ENCODE measurements at regions not wholly inside any gene's neighbourhood (a gene's known extent, or its start where the extent isn't known, plus 50 kb on each side); places are given as distances from the start of the nearest gene placed in this dataset.

DNA sequence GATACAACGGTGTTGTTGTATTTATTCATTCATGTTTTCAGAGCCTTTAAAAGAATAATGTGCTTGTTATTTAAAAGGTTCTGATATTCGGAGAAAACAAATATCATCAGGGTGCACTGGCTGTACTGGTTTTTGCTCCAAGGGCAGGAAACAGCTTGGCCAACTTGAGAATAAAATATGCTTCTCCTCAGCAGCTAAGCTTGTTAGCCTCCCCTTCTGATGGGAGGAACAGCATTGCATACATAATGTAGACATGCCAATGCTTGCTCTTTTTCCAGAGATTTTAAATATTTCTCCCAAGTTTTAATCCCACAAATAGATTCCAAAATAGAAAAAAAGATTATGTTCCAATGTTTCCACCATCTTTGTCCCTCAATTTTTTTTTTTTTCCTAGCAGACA is 87.6 kb upstream of the RPL34 start:
- H3K27ac Mint-ChIP-seq, result peak overlapping the region in 2 of 3 experiments; percentile 80 to 85
- no peaks in the 10 kb centered on the region for H3K27me3 Mint-ChIP-seq (ENCODE audit: low read depth)
- no peaks in the 10 kb centered on the region for H3K9me3 Mint-ChIP-seq
- H3K4me3 Mint-ChIP-seq, result no peak overlapping the region
- H3K36me3 Mint-ChIP-seq (ENCODE audit: low read depth), result no peaks in the 10 kb centered on the region
- H3K4me1 Mint-ChIP-seq, result peaks cover 14% of the 10 kb centered on the region
- TF ChIP-seq, protein P1, sequence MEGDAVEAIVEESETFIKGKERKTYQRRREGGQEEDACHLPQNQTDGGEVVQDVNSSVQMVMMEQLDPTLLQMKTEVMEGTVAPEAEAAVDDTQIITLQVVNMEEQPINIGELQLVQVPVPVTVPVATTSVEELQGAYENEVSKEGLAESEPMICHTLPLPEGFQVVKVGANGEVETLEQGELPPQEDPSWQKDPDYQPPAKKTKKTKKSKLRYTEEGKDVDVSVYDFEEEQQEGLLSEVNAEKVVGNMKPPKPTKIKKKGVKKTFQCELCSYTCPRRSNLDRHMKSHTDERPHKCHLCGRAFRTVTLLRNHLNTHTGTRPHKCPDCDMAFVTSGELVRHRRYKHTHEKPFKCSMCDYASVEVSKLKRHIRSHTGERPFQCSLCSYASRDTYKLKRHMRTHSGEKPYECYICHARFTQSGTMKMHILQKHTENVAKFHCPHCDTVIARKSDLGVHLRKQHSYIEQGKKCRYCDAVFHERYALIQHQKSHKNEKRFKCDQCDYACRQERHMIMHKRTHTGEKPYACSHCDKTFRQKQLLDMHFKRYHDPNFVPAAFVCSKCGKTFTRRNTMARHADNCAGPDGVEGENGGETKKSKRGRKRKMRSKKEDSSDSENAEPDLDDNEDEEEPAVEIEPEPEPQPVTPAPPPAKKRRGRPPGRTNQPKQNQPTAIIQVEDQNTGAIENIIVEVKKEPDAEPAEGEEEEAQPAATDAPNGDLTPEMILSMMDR (IDR thresholded peaks at IDR 0.05; ENCODE audit: unreplicated experiment in 3 of 3), result no peak

DNA sequence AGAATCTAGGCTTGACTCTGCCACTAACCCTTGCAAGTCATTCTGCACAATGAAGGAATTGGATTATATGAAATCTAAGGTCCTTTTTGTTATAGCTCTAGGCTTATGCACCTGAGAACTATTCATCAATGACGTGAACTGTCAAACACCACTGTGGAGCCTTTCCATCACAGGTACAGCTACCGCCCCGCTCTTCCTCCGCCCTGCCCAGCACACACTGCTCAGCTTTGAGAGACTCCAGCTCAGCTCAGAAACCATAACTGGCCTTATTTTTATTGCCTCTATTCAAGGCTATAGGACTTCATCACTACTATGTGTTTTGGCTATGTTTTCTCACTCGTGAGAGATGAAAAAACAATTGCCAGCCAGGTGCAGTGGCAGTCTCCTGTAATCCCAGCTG is 88.2 kb upstream of the RPL34 start:
- H3K4me1 Mint-ChIP-seq, result peaks cover 14% of the 10 kb centered on the region
- TF ChIP-seq, protein P1 (IDR thresholded peaks at IDR 0.05; ENCODE audit: unreplicated experiment in 3 of 3), result no peak
- no peak overlapping the region for H3K27ac Mint-ChIP-seq
- no peaks in the 10 kb centered on the region for H3K36me3 Mint-ChIP-seq (ENCODE audit: low read depth)
- no peaks in the 10 kb centered on the region for H3K9me3 Mint-ChIP-seq
- H3K27me3 Mint-ChIP-seq (ENCODE audit: low read depth), result no peaks in the 10 kb centered on the region
- no peak overlapping the region for H3K4me3 Mint-ChIP-seq

DNA sequence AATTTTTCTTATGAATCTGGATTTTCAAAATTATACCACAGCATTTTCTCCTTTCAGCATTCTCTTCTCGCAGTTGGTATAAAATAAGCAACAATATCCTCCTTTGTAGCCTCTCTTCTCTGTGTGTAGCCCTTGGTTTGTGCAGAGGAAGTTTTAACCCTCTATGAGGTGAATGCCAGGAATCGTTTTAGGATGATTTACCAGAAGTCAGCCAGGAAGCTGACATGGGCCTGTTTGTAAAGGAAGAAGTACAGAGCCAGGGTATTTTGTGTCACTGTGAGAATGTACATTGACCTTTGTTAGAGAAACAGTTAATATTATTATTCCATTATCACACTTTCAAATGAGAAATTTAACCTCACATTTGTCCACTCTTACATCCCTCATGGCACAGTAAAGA is 88.9 kb upstream of the RPL34 start:
- Mint-ChIP-seq H3K4me1 (peaks cover 14% of the 10 kb centered on the region), H3K27ac (no peak overlapping the region), H3K36me3 (ENCODE audit: low read depth) (no peaks in the 10 kb centered on the region), H3K9me3 (no peaks in the 10 kb centered on the region), H3K4me3 (no peak overlapping the region), H3K27me3 (ENCODE audit: low read depth) (no peaks in the 10 kb centered on the region)
- TF ChIP-seq, protein P1 (IDR thresholded peaks at IDR 0.05; ENCODE audit: unreplicated experiment in 3 of 3), result no peak

DNA sequence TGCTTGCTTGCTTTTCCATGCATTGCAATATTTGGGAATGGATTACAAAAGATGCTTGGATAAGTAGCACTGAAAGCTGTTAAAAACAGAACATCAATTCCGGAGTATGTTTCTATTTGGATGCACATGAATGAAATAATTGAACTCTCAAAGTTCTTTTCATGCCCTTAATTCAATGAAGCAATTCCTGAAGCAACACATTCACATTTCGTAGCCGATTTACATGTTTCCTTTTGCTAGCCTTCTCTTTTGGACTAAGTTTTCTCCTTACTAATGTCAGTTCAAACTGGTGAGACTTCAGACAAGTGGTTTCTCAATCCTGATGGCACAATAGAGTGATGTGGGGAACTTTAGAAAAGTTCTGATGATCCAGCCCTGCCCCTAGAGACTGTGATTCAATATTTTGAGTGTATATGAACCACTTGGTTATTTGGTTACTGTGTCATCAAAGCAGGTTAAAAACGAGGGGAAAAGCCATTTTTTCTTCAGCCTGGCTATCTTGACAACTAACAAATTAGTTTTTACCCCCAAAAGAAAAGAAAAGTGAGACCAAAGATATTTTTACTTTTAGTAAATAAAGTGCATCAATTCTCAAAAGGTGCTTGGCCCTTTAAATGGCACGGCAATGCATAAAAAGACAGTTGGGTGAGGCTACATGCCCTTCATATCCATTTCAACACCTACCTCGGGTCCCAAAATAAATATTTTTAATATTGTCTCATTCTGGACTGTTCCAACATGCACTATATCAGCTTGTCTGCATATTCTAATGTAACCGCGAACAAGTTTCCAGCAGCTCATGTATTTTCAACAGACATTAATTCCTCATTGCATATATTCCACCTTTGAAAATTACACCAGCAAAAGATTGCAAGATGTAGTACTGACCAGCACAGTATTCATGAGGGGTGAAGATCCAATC is 90.1 kb upstream of the RPL34 start:
- Mint-ChIP-seq H3K36me3 (ENCODE audit: low read depth) (no peaks in the 10 kb centered on the region), H3K4me1 (peaks cover 14% of the 10 kb centered on the region), H3K27me3 (ENCODE audit: low read depth) (no peaks in the 10 kb centered on the region), H3K27ac (no peak overlapping the region), H3K9me3 (no peaks in the 10 kb centered on the region), H3K4me3 (no peak overlapping the region)
- TF ChIP-seq, protein P1 (IDR thresholded peaks at IDR 0.05; ENCODE audit: unreplicated experiment in 3 of 3), result no peak

DNA sequence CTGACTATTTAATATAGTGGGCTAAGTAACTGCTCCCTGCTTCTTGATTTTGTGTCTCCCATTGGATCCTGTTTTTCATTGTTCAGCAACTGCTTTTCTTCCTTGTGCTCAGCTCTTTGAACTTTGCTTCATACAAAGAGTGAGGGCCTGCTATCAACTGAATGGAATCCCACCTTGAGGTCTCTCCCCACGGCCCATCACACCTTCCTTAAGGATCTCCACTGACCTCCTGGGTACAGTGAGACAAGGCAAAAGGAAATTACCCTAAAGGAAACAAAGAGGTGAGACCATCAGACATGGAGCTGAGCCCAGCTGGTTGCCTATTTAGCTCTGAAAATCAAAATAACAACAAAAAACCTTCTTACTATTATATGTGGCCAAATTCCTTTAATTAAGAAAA is 91.3 kb upstream of the RPL34 start:
- H3K36me3 Mint-ChIP-seq (ENCODE audit: low read depth), result no peaks in the 10 kb centered on the region
- no peaks in the 10 kb centered on the region for H3K27me3 Mint-ChIP-seq (ENCODE audit: low read depth)
- H3K9me3 Mint-ChIP-seq, result no peaks in the 10 kb centered on the region
- H3K27ac Mint-ChIP-seq, result no peak overlapping the region
- TF ChIP-seq, protein P1 (IDR thresholded peaks at IDR 0.05; ENCODE audit: unreplicated experiment in 3 of 3), result no peak
- peaks cover 12% of the 10 kb centered on the region for H3K4me1 Mint-ChIP-seq
- H3K4me3 Mint-ChIP-seq, result no peak overlapping the region

DNA sequence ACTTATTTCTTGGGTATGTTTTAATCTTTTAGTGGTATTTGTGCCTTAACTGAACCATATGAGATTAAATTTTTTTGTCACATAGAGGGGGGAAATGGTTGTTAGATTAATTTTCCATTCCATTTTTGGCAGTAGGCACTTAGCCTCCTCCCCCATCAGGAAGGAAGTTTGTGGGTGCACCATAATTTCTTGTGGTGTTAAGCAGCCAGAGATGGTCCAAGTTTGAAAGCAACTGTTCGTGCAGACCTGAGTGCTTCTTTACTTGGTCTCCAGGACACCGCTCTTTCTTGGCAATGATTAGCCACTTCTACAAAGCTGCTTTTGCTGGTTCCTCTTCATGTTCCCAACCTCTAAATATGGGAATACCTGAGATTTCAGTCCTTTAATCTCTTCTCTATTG is 92.7 kb upstream of the RPL34 start:
- Mint-ChIP-seq H3K27ac (no peak overlapping the region), H3K36me3 (ENCODE audit: low read depth) (no peaks in the 10 kb centered on the region), H3K4me1 (no peaks in the 10 kb centered on the region), H3K9me3 (no peaks in the 10 kb centered on the region), H3K4me3 (no peak overlapping the region), H3K27me3 (ENCODE audit: low read depth) (no peaks in the 10 kb centered on the region)
- TF ChIP-seq, protein P1 (IDR thresholded peaks at IDR 0.05; ENCODE audit: unreplicated experiment in 3 of 3), result no peak

Measured in nephron (organoid).